Right lobe of liver (tissue), 4 donors: ENCODE measurements at regions not wholly inside any gene's neighbourhood (a gene's known extent, or its start where the extent isn't known, plus 50 kb on each side); places are given as distances from the start of the nearest gene placed in this dataset.
"Not testable (repeated sequence)": the region's sequence is repeated elsewhere in the genome, so short reads cannot be mapped to it uniquely, and the experiment has no call there.

Experiments used
- CTCF ChIP-seq, 4 donors: fragments of 200-600 bp in 3 of 4; fragments of 450-650 bp in 1 of 4; IDR thresholded peaks; one replicate each; pipeline versions ENCODE4 v1.5.1 to v1.8.0; 2016 to 2022; ENCODE audit warnings: antibody characterized with exemption in 4 of 4, mild to moderate bottlenecking in 2 of 4
- POLR2A ChIP-seq: fragments of 450-650 bp; IDR thresholded peaks from one replicate; pipeline ENCODE4 v1.6.1; 2017; ENCODE audit warnings: antibody characterized with exemption, mild to moderate bottlenecking
- donor health status: DM: no; HTN: no; CAD: no.
- donor health status: DM: no; HTN: no; CAD: no.
- donor health status: DM: no; HTN: yes; CAD: no.

DNA sequence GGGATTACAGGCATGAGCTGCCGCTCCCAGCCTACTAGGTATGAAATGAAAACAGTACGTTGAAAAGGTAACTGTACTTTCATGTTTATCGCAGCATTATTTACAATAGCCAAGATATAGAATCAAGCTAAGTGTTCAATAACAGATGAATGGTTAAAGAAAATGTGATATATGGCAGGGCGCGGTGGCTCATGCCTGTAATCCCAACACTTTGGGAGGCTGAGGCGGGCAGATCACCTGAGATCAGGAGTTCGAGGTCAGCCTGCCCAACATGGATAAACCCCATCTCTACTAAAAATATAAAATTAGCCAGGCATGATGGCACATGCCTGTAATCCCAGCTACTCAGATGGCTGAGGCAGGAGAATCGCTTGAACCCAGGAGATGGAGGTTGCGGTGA is 96.3 kb upstream of the UBASH3B start:
- TF ChIP-seq CTCF (IDR thresholded peaks at IDR 0.05); POLR2A: not testable (repeated sequence)
